HG02885 (cell line): ENCODE measurements at regions not wholly inside any gene's neighbourhood (a gene's known extent, or its start where the extent isn't known, plus 50 kb on each side); places are given as distances from the start of the nearest gene placed in this dataset.

ENCODE experiments used
- ATAC-seq: cut with Tn5 transposase; IDR thresholded peaks from one replicate; pipeline ENCODE4 v1.9.1; 2021; ENCODE audit warnings: mild to moderate bottlenecking; ENCODE audit not compliant: unreplicated experiment, poor library complexity

GRCh38 chr1:209368864-209369598, 214.5 kb upstream of the CAMK1G start:
- ATAC-seq = no peak

- no peak for ATAC-seq
Measured at GRCh38 chr1:209370241-209370995, 213.1 kb upstream of the CAMK1G start.

GRCh38 chr1:209375097-209375496, 208.4 kb upstream of the CAMK1G start:
- no peak for ATAC-seq

- no peak for ATAC-seq
Measured at GRCh38 chr1:209375671-209376365, 207.7 kb upstream of the CAMK1G start.

- ATAC-seq = no peak
Measured at GRCh38 chr1:209376774-209377173, 206.7 kb upstream of the CAMK1G start.

- ATAC-seq = no peak
Measured at GRCh38 chr1:209377995-209378394, 205.5 kb upstream of the CAMK1G start.

GRCh38 chr1:209379280-209379679, 204.2 kb upstream of the CAMK1G start:
- ATAC-seq = no peak

GRCh38 chr1:209380420-209380819, 203.1 kb upstream of the CAMK1G start:
- no peak for ATAC-seq

GRCh38 chr1:209382231-209383100, 201.0 kb upstream of the CAMK1G start:
- ATAC-seq = no peak

- ATAC-seq = no peak
Measured at GRCh38 chr1:209383422-209383821, 200.1 kb upstream of the CAMK1G start.

- ATAC-seq = no peak
Measured at GRCh38 chr1:209383907-209384709, 199.4 kb upstream of the CAMK1G start.

GRCh38 chr1:209384710-209385550, 198.6 kb upstream of the CAMK1G start:
- ATAC-seq = no peak

GRCh38 chr1:209386156-209386555, 197.4 kb upstream of the CAMK1G start:
- no peak for ATAC-seq

- ATAC-seq = no peak
Measured at GRCh38 chr1:209387271-209387968, 196.1 kb upstream of the CAMK1G start.

- no peak for ATAC-seq
Measured at GRCh38 chr1:209387969-209388329, 195.6 kb upstream of the CAMK1G start.

GRCh38 chr1:209388358-209388757, 195.2 kb upstream of the CAMK1G start:
- no peak for ATAC-seq

GRCh38 chr1:209389258-209389657, 194.3 kb upstream of the CAMK1G start:
- ATAC-seq = no peak

- no peak for ATAC-seq
Measured at GRCh38 chr1:209389975-209390374, 193.5 kb upstream of the CAMK1G start.
